Urinary bladder (tissue), 3 donors: ENCODE measurements at regions not wholly inside any gene's neighbourhood (a gene's known extent, or its start where the extent isn't known, plus 50 kb on each side); places are given as distances from the start of the nearest gene placed in this dataset.
"Not testable (repeated sequence)": the region's sequence is repeated elsewhere in the genome, so short reads cannot be mapped to it uniquely, and the experiment has no call there.

Experiments
- DNase-seq: peaks from one replicate; pipeline ENCODE4 v3.0.0-alpha.2; 2015; ENCODE audit errors: extremely low spot score
- H3K27ac ChIP-seq: one replicate; pipeline ENCODE4 v1.5.1; 2013; ENCODE audit warnings: low read depth, mild to moderate bottlenecking, moderate library complexity
- H3K36me3 ChIP-seq: one replicate; pipeline ENCODE4 v1.6.1; 2013; ENCODE audit warnings: mild to moderate bottlenecking, moderate library complexity; ENCODE audit not compliant: insufficient read depth
- H3K4me1 ChIP-seq: one replicate; pipeline ENCODE4 v1.6.1; 2013; ENCODE audit warnings: mild to moderate bottlenecking, moderate library complexity; ENCODE audit not compliant: insufficient read depth
- H3K4me3 ChIP-seq: one replicate; pipeline ENCODE4 v1.5.1; 2013; ENCODE audit warnings: low read depth, low read length
- WGBS: extraction: QIAGEN DNeasy Blood & Tissue Kit; methylation state at CpG from one replicate; pipeline ENCODE4 v1.1.7; 2013; 5-methylcytosine and 5-hydroxymethylcytosine counted together
- donor health status: healthy with polysubstance abuse.
- donor health status: healthy.

DNA sequence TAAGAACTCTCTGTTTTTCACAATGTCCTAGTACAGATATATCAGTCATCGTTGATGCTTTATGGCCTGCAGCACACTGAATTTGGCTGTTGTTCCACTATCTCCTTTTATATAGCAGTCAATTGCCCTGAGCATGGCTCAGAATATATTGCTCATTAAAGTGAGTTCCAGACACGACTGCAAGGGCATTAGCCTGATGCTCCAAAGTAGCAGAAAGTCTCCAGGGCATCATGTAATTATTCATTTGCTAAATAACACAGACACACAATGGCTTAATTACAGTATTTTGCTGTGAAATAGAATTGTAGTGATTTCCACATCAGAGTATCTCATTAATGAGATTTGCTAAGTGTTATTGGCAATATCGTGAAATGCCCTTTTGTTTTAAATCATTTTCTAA lies 1167.5 kb downstream of the AACS start:
- H3K27ac ChIP-seq = no peak overlapping the region
- no peaks in the 10 kb centered on the region for H3K36me3 ChIP-seq
- DNase-seq = no peak
- no peak overlapping the region for H3K4me3 ChIP-seq
- H3K4me1 ChIP-seq = no peaks in the 10 kb centered on the region
- 61% methylated on average over 3 of the region's 3 CpGs for WGBS

DNA sequence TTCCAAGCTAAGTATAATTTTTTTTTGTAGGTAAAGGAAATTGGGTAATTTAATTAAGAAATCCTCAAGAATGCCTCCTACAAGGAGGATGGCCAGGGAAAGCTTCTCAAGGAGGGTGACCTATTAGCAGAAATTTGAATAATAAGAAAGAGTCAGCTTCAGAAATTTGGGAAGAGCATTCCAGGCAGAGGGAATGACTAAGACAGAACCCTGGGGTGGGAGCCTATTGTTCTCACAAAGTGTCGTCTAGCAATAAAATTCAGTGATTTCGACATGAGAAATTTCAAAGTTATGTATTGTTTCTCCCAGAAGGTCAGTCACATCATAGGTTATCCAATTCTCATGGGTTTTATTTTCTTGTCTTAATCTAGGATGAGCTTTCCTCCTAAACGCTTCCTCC lies 1168.4 kb downstream of the AACS start:
- DNase-seq = no peak
- no peak overlapping the region for H3K4me3 ChIP-seq
- 50% methylated on average over 3 of the region's 3 CpGs for WGBS
- H3K27ac ChIP-seq = no peak overlapping the region
- no peaks in the 10 kb centered on the region for H3K4me1 ChIP-seq
- no peaks in the 10 kb centered on the region for H3K36me3 ChIP-seq

- no peaks in the 10 kb centered on the region for H3K4me1 ChIP-seq
- H3K27ac ChIP-seq = no peak overlapping the region
- no peak for DNase-seq
- 69% methylated on average over 4 of the region's 4 CpGs for WGBS
- no peak overlapping the region for H3K4me3 ChIP-seq
- H3K36me3 ChIP-seq = no peaks in the 10 kb centered on the region
These were observed 1178.7 kb downstream of the AACS start for GRCh38 chr12:126243814-126244440.

DNA sequence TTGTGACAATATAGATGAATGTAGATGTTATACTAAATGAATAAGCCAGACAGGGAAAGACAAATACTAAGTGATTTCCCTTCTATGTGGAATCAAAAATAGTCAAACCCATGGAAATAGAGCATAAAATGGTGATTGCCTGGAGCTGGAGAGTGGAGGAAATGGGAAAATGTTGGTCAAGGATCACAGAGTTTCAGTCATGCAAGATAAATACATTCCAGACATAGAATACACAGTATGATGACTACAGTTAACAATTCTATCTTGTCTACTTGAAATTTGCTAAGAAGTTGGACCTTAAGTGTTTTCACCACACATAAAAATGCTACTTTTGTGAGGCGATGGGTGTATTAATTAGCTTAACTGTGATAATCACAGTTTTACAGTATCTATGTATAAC lies 1182.7 kb downstream of the AACS start:
- no peaks in the 10 kb centered on the region for H3K4me1 ChIP-seq
- H3K36me3 ChIP-seq = no peaks in the 10 kb centered on the region
- no peak overlapping the region for H3K4me3 ChIP-seq
- H3K27ac ChIP-seq = no peak overlapping the region
- 94% methylated on average over 1 of the region's 1 CpG for WGBS
- no peak for DNase-seq

DNA sequence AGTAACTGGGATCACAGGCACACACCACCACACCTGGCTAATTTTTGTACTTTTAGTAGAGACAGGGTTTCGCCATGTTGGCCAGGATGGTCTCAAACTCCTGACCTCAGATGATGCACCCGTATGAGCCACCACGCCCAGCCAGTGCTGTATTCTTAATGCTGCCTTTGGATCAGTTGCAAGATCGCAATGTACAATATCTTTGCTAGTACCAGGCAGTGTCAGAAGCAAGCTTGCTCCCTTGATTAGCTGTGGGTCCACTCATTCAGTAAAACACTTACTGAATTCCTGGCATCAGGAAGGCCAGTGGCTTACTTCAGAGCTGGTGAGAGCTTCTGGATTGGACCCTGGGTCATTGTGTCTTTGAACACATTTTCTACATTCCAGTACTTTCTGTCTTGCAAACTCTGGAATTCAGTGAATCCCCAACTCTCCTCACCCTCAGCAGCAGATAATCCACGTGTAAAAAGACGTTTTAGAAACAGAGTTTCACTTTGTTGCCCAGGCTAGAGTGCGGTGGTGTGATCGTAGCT lies 1183.7 kb downstream of the AACS start:
- WGBS = 78% methylated on average over 8 of the region's 8 CpGs
- Histone ChIP-seq H3K36me3 (no peaks in the 10 kb centered on the region), H3K4me1 (no peaks in the 10 kb centered on the region), H3K4me3 (no peak overlapping the region), H3K27ac (no peak overlapping the region)
- DNase-seq = no peak

- no peaks in the 10 kb centered on the region for H3K36me3 ChIP-seq
- H3K4me3 ChIP-seq = no peak overlapping the region
- DNase-seq = no peak
- WGBS = 86% methylated on average over 3 of the region's 3 CpGs
- H3K27ac ChIP-seq = no peak overlapping the region
- H3K4me1 ChIP-seq = no peaks in the 10 kb centered on the region
These were observed 1193.0 kb downstream of the AACS start for GRCh38 chr12:126258190-126258589.

- H3K27ac ChIP-seq = no peak overlapping the region
- no peak for DNase-seq
- no peaks in the 10 kb centered on the region for H3K36me3 ChIP-seq
- WGBS = 94% methylated on average over 5 of the region's 5 CpGs
- no peaks in the 10 kb centered on the region for H3K4me1 ChIP-seq
- no peak overlapping the region for H3K4me3 ChIP-seq
These were observed 1197.6 kb downstream of the AACS start for GRCh38 chr12:126262829-126263228.

GRCh38 chr12:126268222-126268621 lies 1203.0 kb downstream of the AACS start:
- Histone ChIP-seq H3K4me1 (no peaks in the 10 kb centered on the region), H3K27ac (no peak overlapping the region), H3K4me3 (no peak overlapping the region), H3K36me3 (no peaks in the 10 kb centered on the region)
- no peak for DNase-seq
- WGBS = 91% methylated on average over 4 of the region's 4 CpGs

DNA sequence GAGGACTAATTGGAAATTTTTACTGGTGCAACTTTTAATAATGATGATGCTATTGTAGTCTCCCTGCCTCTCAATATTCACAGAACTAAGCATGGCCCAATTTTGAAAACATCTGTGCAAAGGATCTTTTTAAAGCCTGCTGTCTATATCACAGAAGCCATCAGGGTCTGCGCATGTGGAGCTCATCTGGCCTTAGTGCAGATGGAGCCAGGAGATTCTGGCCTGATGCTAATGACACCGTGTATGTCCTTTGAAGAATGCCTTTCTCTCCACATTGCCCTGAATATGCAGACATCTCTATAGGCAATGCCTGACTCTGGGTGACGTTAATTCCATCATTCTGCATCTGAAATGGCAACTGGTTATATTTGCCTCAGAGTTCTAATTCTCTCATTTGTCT lies 1205.9 kb downstream of the AACS start:
- H3K4me1 ChIP-seq = no peaks in the 10 kb centered on the region
- H3K4me3 ChIP-seq = no peak overlapping the region
- no peaks in the 10 kb centered on the region for H3K36me3 ChIP-seq
- no peak for DNase-seq
- WGBS = 72% methylated on average over 3 of the region's 3 CpGs
- no peak overlapping the region for H3K27ac ChIP-seq

DNA sequence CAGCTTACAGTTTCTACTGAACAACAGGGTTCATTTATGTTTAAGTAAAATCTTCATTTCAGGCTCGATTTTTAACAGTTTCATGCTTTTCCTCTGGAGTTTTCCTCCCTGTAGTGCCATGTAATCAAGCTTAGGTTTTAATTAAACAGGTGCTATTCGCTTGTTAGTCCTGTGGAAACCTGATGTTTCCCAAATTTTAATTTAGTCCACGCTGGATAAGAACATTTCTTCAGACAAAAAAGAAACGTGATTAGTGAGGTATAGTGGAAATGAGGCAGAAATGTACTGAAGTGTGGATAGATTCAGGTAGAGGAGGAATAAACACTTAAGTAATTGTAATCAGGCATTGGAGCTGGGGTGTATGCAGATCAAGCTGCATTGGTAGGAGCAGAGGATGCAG lies 1217.5 kb downstream of the AACS start:
- H3K27ac ChIP-seq = no peak overlapping the region
- H3K36me3 ChIP-seq = no peaks in the 10 kb centered on the region
- H3K4me1 ChIP-seq = no peaks in the 10 kb centered on the region
- WGBS = 59% methylated on average over 4 of the region's 4 CpGs
- no peak for DNase-seq
- no peak overlapping the region for H3K4me3 ChIP-seq

GRCh38 chr12:126286203-126286602 lies 1221.0 kb downstream of the AACS start:
- no peaks in the 10 kb centered on the region for H3K4me1 ChIP-seq
- no peak for DNase-seq
- no peak overlapping the region for H3K27ac ChIP-seq
- 79% methylated on average over 1 of the region's 1 CpG for WGBS
- H3K4me3 ChIP-seq = no peak overlapping the region
- no peaks in the 10 kb centered on the region for H3K36me3 ChIP-seq

GRCh38 chr12:126290456-126290855 lies 1225.2 kb downstream of the AACS start:
- Histone ChIP-seq H3K36me3 (no peaks in the 10 kb centered on the region), H3K4me3 (no peak overlapping the region), H3K4me1 (no peaks in the 10 kb centered on the region), H3K27ac (no peak overlapping the region)
- DNase-seq = no peak

DNA sequence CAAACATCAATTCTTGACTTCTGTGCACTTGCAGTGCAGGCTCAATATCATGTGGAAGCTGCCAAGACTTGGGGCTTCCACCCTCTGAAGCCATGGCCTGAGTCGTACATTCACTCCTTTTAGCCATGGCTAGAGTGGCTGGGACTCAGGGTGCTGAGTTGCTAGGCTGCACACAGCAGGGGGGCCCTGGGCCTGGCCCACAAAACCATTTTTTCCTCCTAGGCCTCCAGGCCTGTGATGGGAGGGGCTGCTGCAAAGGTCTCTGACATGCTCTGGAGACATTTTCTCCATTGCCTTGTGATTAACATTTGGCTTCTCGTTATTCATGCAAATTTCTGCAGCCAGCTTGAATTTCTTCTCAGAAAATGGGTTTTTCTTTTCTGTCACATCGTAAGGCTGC lies 1226.8 kb downstream of the AACS start:
- not testable (repeated sequence) for H3K4me3 ChIP-seq, H3K27ac ChIP-seq, H3K4me1 ChIP-seq, H3K36me3 ChIP-seq, DNase-seq
- 75% methylated on average over 3 of the region's 3 CpGs for WGBS

GRCh38 chr12:126295652-126296051 lies 1230.4 kb downstream of the AACS start:
- DNase-seq = no peak
- 91% methylated on average over 2 of the region's 2 CpGs for WGBS
- Histone ChIP-seq H3K27ac (no peak overlapping the region), H3K4me3 (no peak overlapping the region), H3K4me1 (no peaks in the 10 kb centered on the region), H3K36me3 (no peaks in the 10 kb centered on the region)

DNA sequence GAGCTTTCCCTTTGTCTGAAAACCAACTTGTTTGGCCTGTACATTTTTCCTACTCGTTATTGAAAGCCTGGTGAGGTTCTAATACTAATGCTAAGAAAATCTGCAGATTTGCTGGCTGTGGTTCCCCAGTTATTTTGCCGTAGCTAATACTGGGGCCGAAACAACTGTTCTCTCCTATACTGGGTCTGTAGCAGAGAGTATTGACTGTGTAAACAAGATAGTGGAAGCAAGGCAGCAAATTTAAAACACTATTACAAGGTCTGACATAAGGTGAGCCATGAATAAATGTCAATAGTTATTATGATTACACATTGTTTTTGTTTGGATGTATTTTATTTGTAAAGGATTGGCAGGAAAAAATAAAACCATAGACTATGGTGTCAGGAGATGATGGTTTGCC lies 1244.0 kb downstream of the AACS start:
- Histone ChIP-seq H3K27ac (no peak overlapping the region), H3K4me1 (no peaks in the 10 kb centered on the region), H3K4me3 (no peak overlapping the region), H3K36me3 (no peaks in the 10 kb centered on the region)
- WGBS = 78% methylated on average over 3 of the region's 3 CpGs
- DNase-seq = no peak
